Nephron progenitor cell (in vitro differentiated cells): ENCODE measurements at regions not wholly inside any gene's neighbourhood (a gene's known extent, or its start where the extent isn't known, plus 50 kb on each side); places are given as distances from the start of the nearest gene placed in this dataset.

Experiments used
- DNase-seq: peaks from one replicate; pipeline ENCODE4 v3.0.0; 2021
- H3K27ac Mint-ChIP-seq: 2 replicates; pipeline ENCODE4 v1.8.0; 2021; ENCODE audit warnings: mild to moderate bottlenecking, moderate library complexity, mixed read lengths
- H3K27me3 Mint-ChIP-seq: 2 replicates; pipeline ENCODE4 v1.8.0; 2021; ENCODE audit warnings: mild to moderate bottlenecking, low read depth, mixed read lengths; ENCODE audit not compliant: poor library complexity
- H3K36me3 Mint-ChIP-seq: 2 replicates; pipeline ENCODE4 v1.8.0; 2021; ENCODE audit warnings: low read depth, mixed read lengths
- H3K4me1 Mint-ChIP-seq: 2 replicates; pipeline ENCODE4 v1.8.0; 2021; ENCODE audit warnings: mixed read lengths
- H3K4me3 Mint-ChIP-seq: 2 replicates; pipeline ENCODE4 v1.8.0; 2021; ENCODE audit warnings: mild to moderate bottlenecking, moderate library complexity, mixed read lengths
- H3K9me3 Mint-ChIP-seq: 2 replicates; pipeline ENCODE4 v1.8.0; 2021; ENCODE audit warnings: mild to moderate bottlenecking, moderate library complexity, mixed read lengths
- TF ChIP-seq, protein P1 (sequence below): fragments of 200-600 bp; sonication (generic); IDR thresholded peaks from 2 replicates; pipeline ENCODE4 v1.5.0; 2021; ENCODE audit warnings: antibody characterized with exemption

DNA sequence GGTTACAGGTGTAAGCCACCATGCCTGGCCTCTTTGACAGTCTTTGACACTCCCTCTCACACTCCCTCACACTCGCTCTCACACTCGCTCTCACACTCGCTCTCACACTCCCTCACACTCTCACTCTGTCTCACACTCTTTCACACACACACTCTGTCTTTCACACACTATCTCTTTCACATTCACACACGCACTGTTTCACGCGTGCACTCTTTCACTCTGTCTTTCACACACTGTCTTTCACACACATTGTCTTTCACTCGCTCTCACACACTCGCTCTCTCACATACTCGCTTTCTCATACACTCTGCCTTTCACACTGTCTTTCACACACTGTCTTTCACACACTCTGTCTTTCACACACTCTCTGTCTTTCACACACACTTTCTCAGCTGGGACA is 167.1 kb upstream of the CXCL13 start:
- Mint-ChIP-seq H3K9me3 (no peaks in the 10 kb centered on the region), H3K27ac (no peak overlapping the region), H3K27me3 (peaks cover 8% of the 10 kb centered on the region), H3K4me3 (no peak overlapping the region), H3K4me1 (no peaks in the 10 kb centered on the region), H3K36me3 (no peaks in the 10 kb centered on the region)
- TF ChIP-seq, protein P1, sequence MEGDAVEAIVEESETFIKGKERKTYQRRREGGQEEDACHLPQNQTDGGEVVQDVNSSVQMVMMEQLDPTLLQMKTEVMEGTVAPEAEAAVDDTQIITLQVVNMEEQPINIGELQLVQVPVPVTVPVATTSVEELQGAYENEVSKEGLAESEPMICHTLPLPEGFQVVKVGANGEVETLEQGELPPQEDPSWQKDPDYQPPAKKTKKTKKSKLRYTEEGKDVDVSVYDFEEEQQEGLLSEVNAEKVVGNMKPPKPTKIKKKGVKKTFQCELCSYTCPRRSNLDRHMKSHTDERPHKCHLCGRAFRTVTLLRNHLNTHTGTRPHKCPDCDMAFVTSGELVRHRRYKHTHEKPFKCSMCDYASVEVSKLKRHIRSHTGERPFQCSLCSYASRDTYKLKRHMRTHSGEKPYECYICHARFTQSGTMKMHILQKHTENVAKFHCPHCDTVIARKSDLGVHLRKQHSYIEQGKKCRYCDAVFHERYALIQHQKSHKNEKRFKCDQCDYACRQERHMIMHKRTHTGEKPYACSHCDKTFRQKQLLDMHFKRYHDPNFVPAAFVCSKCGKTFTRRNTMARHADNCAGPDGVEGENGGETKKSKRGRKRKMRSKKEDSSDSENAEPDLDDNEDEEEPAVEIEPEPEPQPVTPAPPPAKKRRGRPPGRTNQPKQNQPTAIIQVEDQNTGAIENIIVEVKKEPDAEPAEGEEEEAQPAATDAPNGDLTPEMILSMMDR = no peak
- DNase-seq = no peak

DNA sequence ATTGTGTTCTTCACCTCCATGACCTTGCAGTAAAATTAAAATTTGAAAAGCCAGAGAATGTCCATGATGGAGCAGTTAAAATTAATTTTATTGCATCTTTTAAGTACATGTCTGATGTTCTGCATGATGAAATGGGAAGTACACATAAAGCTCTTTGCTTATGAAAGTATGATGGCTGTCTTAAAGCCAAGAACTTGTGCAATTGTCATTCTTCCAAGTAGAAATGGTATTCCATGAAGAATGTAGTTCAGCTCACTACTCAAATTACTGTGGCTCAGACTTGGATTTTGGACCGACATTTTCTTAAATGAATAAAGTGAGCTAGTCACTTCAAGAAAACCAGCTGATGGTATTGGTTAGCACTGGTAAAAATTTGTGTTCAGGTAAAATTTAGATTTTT is 161.7 kb upstream of the CXCL13 start:
- H3K27ac Mint-ChIP-seq = no peak overlapping the region
- no peak for DNase-seq
- H3K27me3 Mint-ChIP-seq = peaks cover 28% of the 10 kb centered on the region
- H3K4me3 Mint-ChIP-seq = no peak overlapping the region
- H3K36me3 Mint-ChIP-seq = no peaks in the 10 kb centered on the region
- no peaks in the 10 kb centered on the region for H3K4me1 Mint-ChIP-seq
- H3K9me3 Mint-ChIP-seq = no peaks in the 10 kb centered on the region
- TF ChIP-seq, protein P1 = no peak

DNA sequence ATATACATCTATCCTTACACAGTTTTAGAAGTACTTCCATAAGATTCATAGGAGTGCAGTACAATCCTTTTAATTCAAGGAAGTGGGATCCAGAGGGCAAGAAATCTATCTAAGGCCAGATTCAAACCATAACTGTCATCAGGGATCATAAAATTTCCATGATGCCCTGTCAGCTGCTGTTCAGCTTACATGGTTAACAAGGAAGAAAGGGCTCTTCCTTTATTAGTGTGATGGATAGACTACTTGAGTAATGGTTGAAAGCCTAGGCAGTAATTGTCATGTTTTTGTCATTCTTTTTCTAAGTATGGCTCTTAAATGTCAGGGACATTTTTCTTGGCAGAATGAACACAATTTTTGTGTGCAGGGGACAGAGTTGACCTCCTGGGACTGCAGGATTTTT is 159.8 kb upstream of the CXCL13 start:
- H3K4me3 Mint-ChIP-seq = no peak overlapping the region
- H3K9me3 Mint-ChIP-seq = no peaks in the 10 kb centered on the region

DNA sequence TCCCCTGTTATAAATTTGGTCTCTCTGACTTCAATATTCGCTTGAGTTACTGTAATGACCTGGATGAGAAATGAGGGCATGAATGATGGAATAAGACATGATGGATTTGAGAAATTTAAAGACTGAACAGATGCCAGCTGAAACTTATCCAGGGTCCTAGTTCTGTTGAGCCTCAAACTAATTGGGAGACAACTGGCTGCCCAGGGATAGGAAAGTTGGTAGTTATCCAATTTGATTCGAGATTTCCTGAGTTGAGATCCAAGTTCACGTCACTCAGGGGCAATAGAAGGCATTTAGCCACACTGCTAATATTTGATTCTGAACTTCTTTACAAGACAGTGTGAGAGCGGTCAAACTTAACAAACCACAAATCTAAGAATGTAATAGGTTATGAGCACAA is 159.0 kb upstream of the CXCL13 start:
- TF ChIP-seq, protein P1 = no peak
- DNase-seq = no peak
- Mint-ChIP-seq H3K27ac (no peak overlapping the region), H3K27me3 (peaks cover 24% of the 10 kb centered on the region), H3K9me3 (no peaks in the 10 kb centered on the region), H3K4me3 (no peak overlapping the region), H3K36me3 (no peaks in the 10 kb centered on the region), H3K4me1 (no peaks in the 10 kb centered on the region)

More for the DNA sequence above, 159.8 kb upstream of the CXCL13 start:
- Mint-ChIP-seq H3K27me3 (peaks cover 24% of the 10 kb centered on the region), H3K4me1 (no peaks in the 10 kb centered on the region), H3K27ac (no peak overlapping the region), H3K36me3 (no peaks in the 10 kb centered on the region)
- TF ChIP-seq, protein P1 = no peak
- no peak for DNase-seq

DNA sequence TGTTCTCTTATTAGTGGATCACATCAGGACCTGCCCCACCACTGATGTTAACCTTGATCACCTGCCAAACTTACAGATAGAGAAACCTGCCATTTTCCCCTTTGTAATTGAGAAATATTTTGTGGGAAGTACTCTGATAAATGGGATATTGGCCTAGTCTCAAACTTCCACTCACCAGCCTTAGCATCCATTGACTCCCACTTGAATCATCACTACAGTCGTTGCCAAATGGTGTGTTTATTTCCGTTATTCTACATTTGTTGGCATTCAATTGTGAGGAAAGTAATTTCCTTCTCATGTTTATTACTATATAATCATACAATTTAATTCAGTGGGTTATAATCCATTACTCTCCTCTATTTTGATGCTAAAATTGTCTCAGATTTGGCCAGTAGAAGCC is 156.4 kb upstream of the CXCL13 start:
- Mint-ChIP-seq H3K4me3 (no peak overlapping the region), H3K9me3 (no peaks in the 10 kb centered on the region), H3K27me3 (peaks cover 17% of the 10 kb centered on the region), H3K27ac (no peak overlapping the region), H3K36me3 (no peaks in the 10 kb centered on the region), H3K4me1 (no peaks in the 10 kb centered on the region)
- TF ChIP-seq, protein P1 = no peak
- DNase-seq = no peak

DNA sequence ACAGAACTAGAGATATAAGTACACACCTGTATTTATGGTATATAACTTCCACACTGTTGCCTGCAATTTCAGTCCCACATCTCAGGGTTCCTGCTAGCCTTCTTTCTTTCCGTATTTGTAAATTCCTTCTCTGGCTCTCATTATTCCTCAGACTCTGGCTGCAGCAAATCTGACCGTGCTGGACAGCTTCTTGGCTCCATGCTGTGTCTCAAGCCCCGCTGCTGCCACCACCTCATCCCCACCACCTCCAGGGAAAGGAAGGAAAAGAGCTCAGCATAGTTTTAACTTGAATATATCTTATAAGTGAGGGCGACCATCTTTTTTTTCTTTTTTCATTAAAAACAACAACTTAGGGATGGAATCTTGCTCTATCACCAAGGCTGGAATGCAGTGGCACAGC is 155.6 kb upstream of the CXCL13 start:
- no peaks in the 10 kb centered on the region for H3K36me3 Mint-ChIP-seq
- no peaks in the 10 kb centered on the region for H3K9me3 Mint-ChIP-seq
- H3K4me1 Mint-ChIP-seq = no peaks in the 10 kb centered on the region
- H3K27me3 Mint-ChIP-seq = peaks cover 19% of the 10 kb centered on the region
- H3K4me3 Mint-ChIP-seq = no peak overlapping the region
- TF ChIP-seq, protein P1 = no peak
- H3K27ac Mint-ChIP-seq = no peak overlapping the region
- DNase-seq = no peak
